Ishikawa (cell line): ENCODE measurements at regions not wholly inside any gene's neighbourhood (a gene's known extent, or its start where the extent isn't known, plus 50 kb on each side); places are given as distances from the start of the nearest gene placed in this dataset.

Experiments
- CEBPB ChIP-seq: IDR thresholded peaks from 2 replicates; pipeline ENCODE4 v1.6.1; 2012
- CREB1 ChIP-seq: IDR thresholded peaks from 2 replicates; pipeline ENCODE4 v1.6.1; 2012; ENCODE audit warnings: low read depth
- EGR1 ChIP-seq: IDR thresholded peaks from 2 replicates; pipeline ENCODE4 v1.6.1; 2012
- EP300 ChIP-seq: IDR thresholded peaks from 2 replicates; pipeline ENCODE4 v1.6.1; 2012; ENCODE audit warnings: borderline replicate concordance
- FOXM1 ChIP-seq: IDR thresholded peaks from 2 replicates; pipeline ENCODE4 v1.6.1; 2012; ENCODE audit warnings: low read depth, borderline replicate concordance
- MAX ChIP-seq: IDR thresholded peaks from 2 replicates; pipeline ENCODE4 v1.6.1; 2012
- NFIC ChIP-seq: IDR thresholded peaks from 2 replicates; pipeline ENCODE4 v1.6.1; 2012
- RAD21 ChIP-seq: IDR thresholded peaks from 2 replicates; pipeline ENCODE4 v1.6.1; 2012; ENCODE audit warnings: low read depth
- REST ChIP-seq: IDR thresholded peaks from 2 replicates; pipeline ENCODE4 v1.6.1; 2012; ENCODE audit warnings: low read depth, mild to moderate bottlenecking
- TAF1 ChIP-seq: IDR thresholded peaks from 2 replicates; pipeline ENCODE4 v1.6.1; 2012; ENCODE audit warnings: low read depth, mild to moderate bottlenecking
- TCF12 ChIP-seq: IDR thresholded peaks from 2 replicates; pipeline ENCODE4 v1.6.1; 2012; ENCODE audit warnings: low read depth
- TEAD4 ChIP-seq: IDR thresholded peaks from 2 replicates; pipeline ENCODE4 v1.6.1; 2012
- USF1 ChIP-seq: IDR thresholded peaks from 2 replicates; pipeline ENCODE4 v1.6.1; 2012
- YY1 ChIP-seq: IDR thresholded peaks from 2 replicates; pipeline ENCODE4 v1.6.1; 2012; ENCODE audit warnings: low read depth
- ZBTB7A ChIP-seq: IDR thresholded peaks from 2 replicates; pipeline ENCODE4 v1.6.1; 2012; ENCODE audit warnings: low read depth

- TF ChIP-seq TEAD4 (no peak), REST (no peak), YY1 (no peak), MAX (no peak), EGR1 (no peak), TCF12 (no peak), FOXM1 (no peak), USF1 (no peak), NFIC (no peak), RAD21 (no peak), CEBPB (no peak), CREB1 (no peak), TAF1 (no peak), EP300 (no peak), ZBTB7A (no peak)
These were observed 301.3 kb downstream of the SOX9 start for GRCh38 chr17:72422204-72422504.

- TF ChIP-seq FOXM1, result no peak
- no peak for TF ChIP-seq TAF1
- no peak for TF ChIP-seq USF1
- 0 out of 2 replicates have a peak, but pooled peaks have one; percentile 17 for TF ChIP-seq TCF12
- no peak for TF ChIP-seq MAX
These were observed 301.9 kb downstream of the SOX9 start for GRCh38 chr17:72422505-72423285.

GRCh38 chr17:72423286-72423589, 302.4 kb downstream of the SOX9 start:
- no peak for TF ChIP-seq REST
- TF ChIP-seq EGR1, result no peak
- TF ChIP-seq EP300, result no peak
- no peak for TF ChIP-seq TEAD4
- no peak for TF ChIP-seq YY1
- TF ChIP-seq USF1, result no peak
- TF ChIP-seq FOXM1, result no peak
- no peak for TF ChIP-seq CREB1
- no peak for TF ChIP-seq RAD21
- no peak for TF ChIP-seq CEBPB

GRCh38 chr17:72423718-72424117, 302.9 kb downstream of the SOX9 start:
- TF ChIP-seq CREB1 (no peak), FOXM1 (no peak), YY1 (no peak), MAX (no peak), TEAD4 (no peak), ZBTB7A (no peak), CEBPB (no peak), REST (no peak), USF1 (no peak), TCF12 (no peak), RAD21 (no peak), EP300 (no peak), EGR1 (no peak), NFIC (no peak), TAF1 (no peak)
